HG03066 (cell line): ENCODE measurements at regions not wholly inside any gene's neighbourhood (a gene's known extent, or its start where the extent isn't known, plus 50 kb on each side); places are given as distances from the start of the nearest gene placed in this dataset.
"Not testable (repeated sequence)": the region's sequence is repeated elsewhere in the genome, so short reads cannot be mapped to it uniquely, and the experiment has no call there.

Experiments used
- ATAC-seq: cut with Tn5 transposase; IDR thresholded peaks from one replicate; pipeline ENCODE4 v1.9.1; 2021; ENCODE audit warnings: low read depth; ENCODE audit not compliant: unreplicated experiment

DNA sequence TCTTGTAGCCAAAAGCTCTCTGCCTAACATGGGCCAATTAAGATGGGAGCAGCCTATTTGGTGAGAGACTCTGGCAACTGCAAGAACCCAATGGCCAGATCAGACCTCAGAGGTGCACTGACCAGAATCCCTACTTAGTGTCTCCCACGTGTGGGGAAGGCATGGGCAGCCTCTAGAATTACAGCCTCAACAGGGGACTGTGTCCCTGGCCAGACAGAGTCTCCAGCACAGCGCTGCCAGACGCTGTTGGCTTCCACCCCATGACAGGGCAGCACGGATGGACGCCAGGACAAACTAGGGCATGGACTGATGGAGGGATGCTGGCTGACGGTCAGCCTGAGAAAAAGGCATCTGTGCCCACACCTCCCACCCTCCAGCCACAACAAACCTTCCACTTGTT is 729.3 kb upstream of the AUTS2 start:
- no peak for ATAC-seq

DNA sequence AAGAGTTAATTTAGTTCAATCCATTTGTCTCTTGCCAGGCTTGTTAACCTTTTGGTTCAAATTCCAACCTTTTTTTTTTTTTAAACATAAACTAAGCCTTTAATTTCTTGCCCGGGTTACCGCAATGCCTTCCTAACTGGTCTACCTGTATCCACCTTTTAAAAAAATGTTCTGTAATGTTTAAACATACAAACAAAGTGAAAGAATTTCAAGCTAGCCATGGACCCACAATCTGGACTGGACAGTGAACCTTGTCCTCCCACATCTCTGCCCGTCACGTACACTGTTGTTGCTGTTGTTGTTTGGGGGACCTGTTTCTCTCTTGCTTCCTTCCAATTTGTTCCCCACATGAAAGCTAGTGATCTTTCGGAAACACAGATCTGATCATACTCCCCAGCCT is 724.7 kb upstream of the AUTS2 start:
- no peak for ATAC-seq

DNA sequence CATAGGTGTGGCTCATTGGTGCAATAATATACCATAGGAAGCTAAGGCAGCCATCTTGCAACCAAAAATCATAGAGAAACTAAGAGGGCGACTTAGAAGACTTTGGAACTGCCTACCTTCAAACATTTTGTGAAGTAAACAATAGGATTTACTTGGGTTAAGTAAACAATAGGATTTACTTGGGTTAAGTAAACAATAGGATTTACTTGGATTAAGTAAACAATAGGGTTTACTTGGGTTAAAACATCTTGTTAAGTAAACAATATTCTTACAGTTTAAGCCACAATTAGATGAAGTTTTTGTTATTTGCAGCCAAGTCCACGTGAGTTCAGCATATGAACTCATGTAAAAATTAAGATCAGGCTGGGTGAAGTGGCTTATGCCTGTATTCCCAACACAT is 722.4 kb upstream of the AUTS2 start:
- no peak for ATAC-seq

- ATAC-seq: not testable (repeated sequence)
Observed at GRCh38 chr7:68887116-68887515, 711.2 kb upstream of the AUTS2 start.

GRCh38 chr7:68888971-68889385 is 709.3 kb upstream of the AUTS2 start:
- ATAC-seq: no peak

DNA sequence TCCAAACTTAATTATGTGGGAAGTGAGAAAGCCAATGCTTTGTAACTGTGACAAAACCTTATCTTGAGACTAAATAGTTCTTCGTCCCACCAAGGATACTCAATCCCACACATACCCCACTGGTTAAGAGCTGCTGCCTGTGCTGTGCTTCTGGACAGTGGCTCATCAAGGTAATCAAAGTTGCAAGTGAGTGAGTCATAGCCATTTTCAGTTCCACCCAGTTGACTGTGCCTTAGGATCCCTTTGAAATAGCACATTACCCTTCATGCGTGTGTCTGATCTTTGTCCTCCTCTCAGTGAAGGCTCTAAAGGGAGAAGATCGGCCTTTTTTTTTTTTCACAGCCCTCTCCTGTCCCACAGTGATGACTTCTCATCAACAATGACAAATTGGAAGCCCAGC is 706.0 kb upstream of the AUTS2 start:
- no peak for ATAC-seq

DNA sequence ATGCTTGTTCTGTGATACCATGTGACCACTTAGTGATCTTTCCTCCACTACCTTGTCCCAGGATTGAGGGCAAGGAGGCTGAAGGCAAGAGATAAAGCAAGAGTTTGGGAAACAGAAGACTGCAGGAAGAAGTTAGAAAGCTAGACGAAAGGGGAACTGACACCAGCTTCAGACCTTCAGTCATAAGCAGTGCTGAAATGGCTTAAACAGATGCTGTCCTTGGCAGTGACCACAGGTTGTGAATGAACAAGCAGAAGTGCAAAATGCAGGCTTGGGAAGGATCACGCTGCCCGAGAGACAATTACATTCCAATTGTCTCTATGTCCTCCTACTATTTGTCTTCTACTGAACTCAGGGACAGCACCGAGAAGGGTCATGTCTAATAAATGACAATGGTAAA is 704.9 kb upstream of the AUTS2 start:
- no peak for ATAC-seq

DNA sequence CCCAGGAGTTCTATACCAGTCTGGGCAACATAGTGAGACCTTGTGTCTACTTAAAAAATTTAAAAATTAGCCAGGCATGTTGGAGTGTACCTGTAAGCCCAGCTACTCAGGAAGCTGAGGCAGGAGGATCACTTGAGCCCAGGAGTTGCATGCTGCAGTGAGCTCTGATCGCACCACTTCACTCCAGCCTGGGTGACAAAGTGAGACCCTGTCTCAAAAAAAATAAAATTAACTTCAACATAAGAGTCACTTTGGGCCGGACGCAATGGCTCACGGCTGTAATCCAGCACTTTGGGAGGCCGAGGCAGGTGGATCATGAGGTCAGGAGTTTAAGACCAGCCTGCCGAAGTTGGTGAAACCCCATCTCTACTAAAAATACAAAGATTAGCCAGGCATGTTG is 699.1 kb upstream of the AUTS2 start:
- ATAC-seq: not testable (repeated sequence)

DNA sequence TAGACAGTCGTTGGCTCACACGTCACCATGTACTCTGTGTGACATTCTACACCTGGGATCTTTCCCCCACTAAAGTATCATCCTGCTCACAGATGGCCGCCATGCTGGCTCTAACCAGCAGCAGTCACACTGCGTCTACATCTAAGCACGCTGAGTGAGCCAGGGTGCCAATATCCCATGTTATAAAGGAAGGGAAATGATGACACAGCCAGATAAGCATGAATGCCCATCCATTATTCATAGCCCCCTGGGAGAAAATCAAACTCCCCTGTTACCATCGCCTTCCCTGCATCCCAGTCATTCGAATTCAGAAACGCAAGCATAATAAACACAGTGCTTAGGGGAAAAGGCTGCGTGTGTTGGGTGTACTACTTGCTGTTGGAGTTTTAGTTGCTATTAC is 698.2 kb upstream of the AUTS2 start:
- no peak for ATAC-seq

DNA sequence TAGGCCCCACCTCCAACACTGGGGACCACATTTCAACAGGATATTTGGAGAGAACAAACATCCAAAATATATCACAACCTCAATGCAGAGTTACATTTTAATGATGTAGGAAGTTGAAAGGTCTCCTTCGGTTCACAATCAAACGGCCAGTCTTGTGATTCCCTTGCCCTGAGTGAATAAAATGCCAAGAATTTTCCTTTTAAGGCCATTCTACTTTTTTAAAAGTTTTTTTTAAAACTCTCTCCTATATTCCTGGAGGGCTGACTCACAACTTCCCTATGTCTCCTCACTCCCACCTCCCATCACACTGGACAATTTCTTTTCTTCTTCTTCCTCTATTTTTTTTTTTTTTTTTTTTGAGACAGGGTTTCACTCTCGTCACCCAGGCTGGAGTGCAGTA is 693.6 kb upstream of the AUTS2 start:
- no peak for ATAC-seq

- no peak for ATAC-seq
Observed at GRCh38 chr7:68911754-68912153, 686.5 kb upstream of the AUTS2 start.

DNA sequence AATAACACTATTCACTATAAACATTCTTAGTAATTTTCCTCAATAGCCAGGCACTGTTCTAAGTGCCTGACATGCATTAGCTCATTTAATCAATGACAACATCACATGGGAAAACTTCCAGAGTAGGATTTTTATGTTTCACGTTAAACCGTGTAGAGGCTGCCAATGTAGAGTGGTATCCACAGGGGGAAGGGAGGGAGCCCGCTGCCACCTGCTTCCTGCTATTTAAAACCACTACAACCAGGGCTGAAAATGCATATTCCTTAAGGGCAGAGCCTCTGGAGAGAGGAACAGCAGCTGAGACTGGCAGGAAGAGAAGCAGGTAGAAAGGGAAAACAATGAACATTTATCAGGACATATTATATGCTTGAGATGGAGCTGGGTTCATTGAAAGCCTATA is 684.3 kb upstream of the AUTS2 start:
- ATAC-seq: no peak

DNA sequence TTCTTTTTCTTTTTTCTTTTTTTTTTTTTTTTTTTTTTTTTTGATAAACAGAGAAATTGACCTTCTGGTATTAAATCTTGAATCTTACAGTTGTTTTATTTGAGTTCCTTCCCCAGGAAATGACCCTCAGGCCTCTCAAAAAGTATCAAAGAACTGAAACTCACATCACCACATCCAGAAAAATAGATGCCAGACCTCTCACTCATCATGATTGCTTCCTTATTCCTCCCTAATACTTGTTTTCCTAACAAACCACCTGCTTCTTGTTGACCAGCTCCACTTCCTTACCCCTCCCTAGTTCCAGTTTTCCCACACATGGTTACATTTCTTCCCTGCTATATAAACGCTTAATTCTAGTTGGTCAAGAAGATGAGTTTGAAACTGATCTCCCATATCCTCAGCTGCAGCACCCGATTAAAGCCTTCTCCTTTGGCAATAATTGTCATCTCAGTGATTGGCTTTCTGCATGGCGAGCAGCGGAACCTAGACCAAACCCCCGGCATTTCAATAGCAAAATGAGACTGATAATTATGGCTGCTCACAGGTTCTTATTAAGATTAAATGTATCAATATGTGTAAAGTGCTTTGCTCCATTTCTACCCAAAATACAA is 681.1 kb upstream of the AUTS2 start:
- no peak for ATAC-seq

DNA sequence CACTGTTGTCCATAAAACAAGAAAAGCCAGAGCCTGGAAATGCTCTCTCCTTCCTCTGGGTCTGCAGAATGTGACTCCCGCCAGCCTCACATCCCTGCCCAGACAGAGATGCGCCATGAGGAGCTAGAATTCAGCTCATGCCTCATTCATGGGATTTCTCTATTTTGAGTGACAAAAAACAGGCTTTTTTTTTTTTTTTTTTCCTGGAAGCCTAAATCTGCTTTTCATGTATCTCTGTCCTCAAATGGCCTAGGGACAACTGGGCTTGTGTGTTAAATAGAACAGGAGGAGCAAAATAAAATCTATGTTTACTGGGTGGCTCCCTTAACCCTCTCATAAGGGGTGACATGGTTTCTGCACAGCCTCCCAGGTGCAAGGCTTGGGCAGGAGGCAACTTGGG is 679.7 kb upstream of the AUTS2 start:
- no peak for ATAC-seq

GRCh38 chr7:68922850-68923249 is 675.4 kb upstream of the AUTS2 start:
- no peak for ATAC-seq

- no peak for ATAC-seq
Observed at GRCh38 chr7:68925241-68925640, 673.0 kb upstream of the AUTS2 start.

DNA sequence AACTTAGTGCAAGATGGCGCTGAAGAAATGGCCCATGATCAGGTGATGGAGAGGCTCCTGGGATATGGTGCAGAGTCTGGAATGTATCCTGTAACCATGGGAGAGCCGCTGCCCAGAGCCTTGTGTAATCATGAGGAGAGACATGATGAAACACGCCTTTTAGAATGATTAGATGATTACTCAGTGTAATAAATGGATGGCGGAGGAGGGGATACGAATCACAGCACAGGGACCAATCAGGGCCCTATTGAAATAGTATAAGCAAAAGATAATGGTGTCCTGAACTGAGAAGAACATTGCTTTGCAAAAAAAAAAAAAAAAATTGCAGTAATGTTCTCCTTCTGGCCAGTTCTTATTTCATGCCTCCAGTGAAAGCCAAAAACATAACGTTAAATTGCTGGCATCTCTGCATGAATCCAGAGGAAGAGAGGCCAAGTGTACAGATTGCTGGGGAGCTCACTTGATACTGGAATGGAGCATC is 668.5 kb upstream of the AUTS2 start:
- no peak for ATAC-seq

DNA sequence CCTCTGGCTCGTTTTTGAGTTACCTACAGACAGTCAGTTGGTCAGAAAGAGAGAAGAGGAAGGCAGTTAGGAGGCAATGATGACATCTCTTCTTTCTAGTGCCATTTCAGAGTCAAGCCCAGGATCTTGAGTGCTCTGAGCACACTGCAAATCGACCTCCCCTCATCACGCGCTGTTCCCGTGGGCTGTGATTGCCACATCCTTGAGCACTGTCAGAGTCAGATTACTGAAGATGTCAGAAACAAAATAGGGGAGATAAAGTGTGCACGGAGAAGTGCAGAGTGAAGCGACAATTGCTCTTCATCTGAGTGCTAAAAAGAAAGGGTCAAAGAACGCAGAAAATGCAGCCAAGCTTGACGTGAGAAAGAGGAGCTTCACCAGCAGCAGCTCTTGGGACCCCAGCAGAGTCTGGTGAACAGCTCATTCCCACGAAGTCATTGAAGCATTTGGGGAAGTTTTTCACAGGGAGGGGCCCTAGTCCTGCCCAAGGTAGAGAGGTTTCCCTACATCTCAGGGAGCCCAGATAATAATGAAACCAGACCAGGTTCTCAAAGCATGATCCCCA is 661.7 kb upstream of the AUTS2 start:
- ATAC-seq: no peak

- no peak for ATAC-seq
Observed at GRCh38 chr7:68938151-68938550, 660.1 kb upstream of the AUTS2 start.

DNA sequence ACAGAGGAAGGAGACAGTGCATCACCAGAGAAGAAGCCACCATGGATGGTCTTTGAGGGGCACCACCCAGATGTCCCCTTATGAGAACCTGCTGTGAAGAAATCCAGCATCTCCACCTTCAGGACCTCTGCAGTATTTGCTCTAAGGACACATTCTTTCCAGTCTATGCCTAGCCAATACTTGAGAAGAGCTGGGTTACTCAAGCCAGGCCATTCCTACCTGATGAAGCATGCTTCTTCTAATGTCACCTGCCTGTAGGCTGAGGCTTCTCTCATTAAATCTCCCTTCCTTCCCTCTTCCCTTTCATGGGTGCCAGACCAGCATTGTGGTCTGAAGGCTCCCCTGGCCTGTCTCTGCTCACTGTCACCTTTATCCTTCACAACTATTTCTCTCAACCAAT is 654.5 kb upstream of the AUTS2 start:
- ATAC-seq: no peak

DNA sequence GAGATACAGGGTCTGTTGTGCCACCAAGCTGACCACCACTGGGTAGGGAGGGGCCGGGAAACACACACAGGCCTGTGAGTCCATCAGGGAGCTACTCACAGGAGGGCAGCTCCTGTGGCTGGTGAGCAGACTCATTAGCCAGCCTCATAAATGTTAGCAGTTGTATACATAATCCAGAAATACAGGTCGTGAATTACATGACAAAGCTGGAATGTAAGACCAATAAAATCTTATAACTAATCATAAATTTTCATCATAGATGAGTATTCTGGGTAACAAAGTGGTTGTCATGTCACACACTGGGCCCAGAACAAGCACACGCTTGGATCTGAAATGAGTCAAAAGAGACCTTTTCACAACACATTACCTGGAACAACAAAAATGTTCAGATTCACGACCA is 642.6 kb upstream of the AUTS2 start:
- no peak for ATAC-seq

DNA sequence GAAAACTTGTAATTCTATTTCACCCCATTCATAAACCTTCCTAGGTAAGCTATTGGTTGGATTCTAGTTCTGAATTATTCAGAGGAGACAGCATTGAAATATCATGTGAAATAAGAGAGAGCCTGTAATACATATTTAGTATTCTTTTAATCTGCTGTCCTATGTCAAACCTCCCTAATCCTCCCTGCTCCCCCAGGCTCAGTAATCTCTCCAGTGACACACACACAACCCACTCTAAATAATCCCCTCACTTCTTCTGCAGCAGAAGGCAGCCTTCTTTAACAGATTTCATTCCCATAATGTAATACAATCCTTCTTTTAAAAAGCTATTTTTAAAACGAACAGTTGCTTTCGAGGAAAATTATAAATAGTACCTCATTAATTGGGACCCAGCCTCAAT is 639.7 kb upstream of the AUTS2 start:
- ATAC-seq: no peak

- no peak for ATAC-seq
Observed at GRCh38 chr7:68963552-68963951, 634.7 kb upstream of the AUTS2 start.
